ENCODE measurements at regions not wholly inside any gene's neighbourhood (a gene's known extent, or its start where the extent isn't known, plus 50 kb on each side); places are given as distances from the start of the nearest gene placed in this dataset.
"Not testable (repeated sequence)": the region's sequence is repeated elsewhere in the genome, so short reads cannot be mapped to it uniquely, and the experiment has no call there.

DNA sequence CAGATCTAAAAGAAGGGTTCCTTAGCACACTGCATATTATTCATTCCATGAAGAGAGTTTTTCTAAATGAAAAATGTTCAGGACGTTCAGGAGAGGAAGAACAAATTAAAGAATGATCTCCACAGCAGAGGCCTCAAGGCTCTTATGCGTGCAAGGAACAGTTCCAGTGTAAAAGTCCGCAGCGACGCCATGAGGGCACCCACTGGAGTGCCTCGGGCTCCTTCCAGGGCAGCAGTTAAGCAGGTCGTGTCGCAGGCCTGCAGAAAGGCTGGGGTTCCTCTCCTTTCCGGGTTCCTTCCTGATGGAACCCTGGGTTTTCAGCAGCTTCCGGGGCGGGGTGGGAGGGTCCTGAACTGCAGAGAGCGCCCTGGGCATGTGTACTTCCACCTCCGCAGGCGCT lies 87.1 kb upstream of the SELENOP start:
- no peak for DNase-seq (ENCODE audit: low read depth in 2 of 2)

DNA sequence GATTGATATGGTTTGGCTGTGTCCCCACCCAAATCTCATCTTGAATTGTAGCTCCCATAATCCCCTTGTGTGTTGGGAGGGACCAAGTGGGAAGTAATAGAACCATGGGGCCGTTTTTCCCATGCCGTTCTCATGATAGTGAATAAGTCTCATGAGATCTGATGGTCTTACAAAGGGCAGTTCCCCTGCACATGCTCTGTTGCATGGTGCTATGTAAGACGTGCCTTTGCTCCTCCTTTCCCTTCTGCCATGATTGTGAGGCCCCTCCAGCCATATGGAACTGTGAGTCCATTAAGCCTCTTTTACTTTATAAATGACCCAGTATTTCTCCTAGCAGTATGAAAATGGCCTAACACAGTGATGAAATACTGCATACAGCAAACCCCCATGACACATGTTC lies 84.8 kb upstream of the SELENOP start:
- DNase-seq (ENCODE audit: low read depth in 2 of 2): no peak

DNA sequence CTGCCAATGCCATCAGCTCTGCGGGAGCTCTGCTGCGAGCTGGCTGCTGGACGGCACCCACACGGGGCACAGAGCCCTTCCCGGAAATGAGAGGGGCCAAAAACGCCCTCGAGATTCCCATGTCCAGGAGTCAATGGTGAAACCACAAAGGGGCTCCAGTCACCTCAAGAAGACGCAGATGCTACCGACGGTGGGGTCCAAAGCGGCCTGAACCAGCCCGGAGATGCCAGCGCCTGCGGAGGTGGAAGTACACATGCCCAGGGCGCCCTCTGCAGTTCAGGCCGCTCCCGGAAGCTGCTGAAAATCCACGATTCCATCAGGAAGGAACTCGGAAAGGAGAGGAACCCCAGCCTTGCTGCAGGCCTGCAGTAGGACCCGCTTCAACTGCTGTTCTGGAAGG lies 82.4 kb upstream of the SELENOP start:
- DNase-seq (ENCODE audit: low read depth in 2 of 2): no peak

DNA sequence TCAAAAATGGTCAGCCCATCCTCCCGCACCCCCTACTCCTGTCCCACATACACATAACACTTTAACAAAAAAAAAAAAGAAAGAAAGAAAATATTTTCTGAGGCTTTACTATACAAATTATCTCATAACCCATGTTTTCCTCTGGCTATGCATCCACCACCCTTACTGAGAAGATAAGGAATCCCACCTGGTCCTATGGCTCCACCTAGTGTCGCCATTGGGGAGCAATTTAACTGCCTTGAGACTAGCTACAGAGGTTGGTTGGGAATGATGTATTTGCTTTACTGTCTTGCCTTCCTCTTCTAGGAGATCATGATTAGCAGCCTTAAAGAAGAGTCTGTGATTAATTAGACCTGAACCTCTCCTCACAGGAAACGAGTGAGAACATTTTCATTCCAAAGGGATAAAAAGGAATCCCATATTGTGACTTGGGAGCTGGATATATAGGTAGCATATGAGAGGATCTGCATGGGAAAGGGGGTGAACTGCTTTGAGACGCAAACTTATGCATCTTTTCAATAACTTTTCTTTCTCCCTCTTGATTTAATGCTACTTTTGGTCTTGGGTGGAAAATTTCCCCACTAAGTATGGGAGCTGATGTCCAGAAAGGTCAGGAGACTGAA lies 77.7 kb upstream of the SELENOP start:
- peak; percentile 71 to 79 for DNase-seq (ENCODE audit: low read depth in 2 of 2)

DNA sequence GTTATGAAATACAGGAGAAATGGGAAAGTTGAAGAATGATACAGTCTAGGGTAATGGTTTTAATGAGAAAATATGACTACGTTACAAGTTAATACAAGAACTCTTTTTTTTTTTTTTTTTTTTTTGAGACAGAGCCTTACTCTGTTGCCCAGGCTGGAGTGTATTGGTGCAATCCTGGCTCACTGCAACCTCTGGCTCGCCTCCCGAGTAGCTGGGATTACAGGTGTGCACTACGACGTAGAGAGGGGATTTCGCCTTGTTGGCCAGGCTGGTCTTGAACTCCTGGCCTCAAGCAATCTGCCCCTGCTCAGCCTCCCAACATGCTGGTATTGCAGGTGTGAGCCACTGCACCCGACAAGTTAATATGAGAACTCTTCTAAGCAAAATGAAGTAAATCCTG lies 77.1 kb upstream of the SELENOP start:
- DNase-seq (ENCODE audit: low read depth in 2 of 2): no peak

DNA sequence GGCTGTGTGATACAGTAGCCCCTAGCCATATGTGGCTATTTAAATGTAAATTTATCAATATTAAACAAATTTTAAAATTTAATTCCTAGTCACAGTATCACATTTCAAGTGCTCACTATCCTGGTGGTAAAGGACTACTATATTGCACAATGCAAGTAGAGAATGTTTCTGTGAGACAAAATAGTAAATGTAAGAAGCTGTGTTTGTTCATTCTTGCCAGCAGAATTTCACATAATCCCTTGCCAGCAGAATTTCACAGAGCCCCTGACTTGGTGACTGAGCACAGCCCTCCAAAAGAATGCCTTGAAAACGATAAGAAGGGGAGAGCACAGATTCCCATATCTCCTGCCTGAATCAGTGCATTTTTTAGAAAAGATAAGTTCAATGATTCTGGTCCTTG lies 75.9 kb upstream of the SELENOP start:
- no peak for DNase-seq (ENCODE audit: low read depth in 2 of 2)

DNA sequence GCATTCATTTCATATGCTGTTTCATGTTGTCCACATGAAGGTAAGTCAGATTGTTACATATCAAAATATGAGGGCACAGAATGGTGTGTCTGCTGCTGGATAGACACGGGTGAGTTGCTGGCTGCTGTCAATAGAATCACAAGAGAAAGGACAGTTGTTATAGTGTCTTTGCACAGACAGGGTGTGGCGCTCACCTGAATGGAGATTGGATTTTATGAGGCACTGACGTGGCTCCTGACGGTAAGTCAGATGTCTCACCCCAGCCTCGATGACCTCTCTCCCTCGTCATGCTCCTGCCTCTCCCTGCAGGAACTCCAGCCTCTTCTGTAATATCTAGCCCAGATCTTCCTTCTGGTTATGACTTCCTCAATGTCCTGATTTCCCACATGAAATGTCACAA lies 75.4 kb upstream of the SELENOP start:
- DNase-seq (ENCODE audit: low read depth in 2 of 2): no peak

DNA sequence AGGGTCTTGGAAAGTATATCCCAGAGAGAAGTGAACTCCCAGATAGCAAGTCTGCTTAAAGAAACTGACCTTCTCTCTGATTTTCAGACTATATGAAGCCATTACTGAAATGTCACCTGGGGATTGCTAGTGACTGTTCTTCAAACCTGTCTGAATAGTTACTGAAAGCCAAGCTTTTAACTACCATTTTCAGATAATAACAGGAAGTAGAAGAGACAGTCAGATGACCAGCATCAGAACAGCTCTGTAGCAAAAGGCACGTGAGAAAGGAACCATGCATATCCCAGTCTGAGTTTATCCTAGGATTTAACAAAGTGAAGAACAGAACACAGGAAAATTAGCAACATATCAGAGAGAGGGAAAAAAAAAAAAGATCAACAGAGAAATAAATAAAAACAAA lies 74.9 kb upstream of the SELENOP start:
- peak in 1 of 2 donors; percentile 42 for DNase-seq (ENCODE audit: low read depth in 2 of 2)

DNA sequence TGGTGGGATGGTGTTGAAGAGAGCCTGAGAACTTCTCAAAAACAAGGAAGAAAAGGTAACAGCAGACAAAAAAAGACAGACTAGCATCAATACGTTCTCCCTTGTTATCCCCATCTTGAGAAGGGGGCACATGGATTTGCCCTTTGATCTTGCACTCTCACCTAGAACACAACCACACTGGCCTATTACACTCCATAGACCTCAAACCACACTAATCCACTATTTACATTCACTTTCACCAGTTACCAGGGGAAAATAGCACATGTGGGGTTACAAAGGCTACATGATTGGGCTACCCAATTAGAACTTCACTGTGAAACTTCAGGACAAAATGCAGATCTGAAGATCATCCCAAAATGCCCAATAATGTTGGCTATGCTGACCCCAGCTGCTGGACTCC lies 72.6 kb upstream of the SELENOP start:
- no peak for DNase-seq (ENCODE audit: low read depth in 2 of 2)

DNA sequence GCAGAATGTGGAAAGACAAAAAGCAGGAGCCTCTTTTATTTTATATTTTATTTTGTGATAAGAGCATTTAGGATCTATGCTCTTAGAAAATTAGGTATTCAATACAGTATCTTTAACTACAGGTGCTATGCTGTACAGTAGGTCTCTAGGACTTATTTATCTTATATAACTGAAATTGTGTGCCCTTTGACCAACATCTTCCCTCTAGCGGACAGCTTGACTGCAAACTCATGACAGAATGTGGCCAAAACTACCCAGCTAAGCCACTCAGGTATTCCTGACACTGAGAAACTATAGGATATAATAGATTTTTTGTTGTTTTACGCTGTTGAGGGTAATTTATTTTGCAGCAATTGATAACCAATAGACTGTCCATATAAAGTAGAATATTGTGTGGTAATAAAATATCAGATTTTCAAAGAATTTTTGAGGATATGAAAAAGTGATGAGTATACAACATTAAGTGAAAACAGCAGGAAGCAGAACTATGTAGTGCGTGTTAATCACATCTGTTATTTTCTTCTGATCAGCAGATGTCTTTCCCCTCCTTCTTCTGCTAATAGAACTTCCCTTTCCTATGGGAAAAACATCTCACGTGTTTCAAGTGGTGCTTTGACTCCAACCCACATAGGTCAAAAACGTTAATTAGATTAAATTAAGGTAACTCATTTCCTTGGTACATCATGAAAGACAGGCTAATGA lies 69.9 kb upstream of the SELENOP start:
- DNase-seq (ENCODE audit: low read depth in 2 of 2): no peak

DNA sequence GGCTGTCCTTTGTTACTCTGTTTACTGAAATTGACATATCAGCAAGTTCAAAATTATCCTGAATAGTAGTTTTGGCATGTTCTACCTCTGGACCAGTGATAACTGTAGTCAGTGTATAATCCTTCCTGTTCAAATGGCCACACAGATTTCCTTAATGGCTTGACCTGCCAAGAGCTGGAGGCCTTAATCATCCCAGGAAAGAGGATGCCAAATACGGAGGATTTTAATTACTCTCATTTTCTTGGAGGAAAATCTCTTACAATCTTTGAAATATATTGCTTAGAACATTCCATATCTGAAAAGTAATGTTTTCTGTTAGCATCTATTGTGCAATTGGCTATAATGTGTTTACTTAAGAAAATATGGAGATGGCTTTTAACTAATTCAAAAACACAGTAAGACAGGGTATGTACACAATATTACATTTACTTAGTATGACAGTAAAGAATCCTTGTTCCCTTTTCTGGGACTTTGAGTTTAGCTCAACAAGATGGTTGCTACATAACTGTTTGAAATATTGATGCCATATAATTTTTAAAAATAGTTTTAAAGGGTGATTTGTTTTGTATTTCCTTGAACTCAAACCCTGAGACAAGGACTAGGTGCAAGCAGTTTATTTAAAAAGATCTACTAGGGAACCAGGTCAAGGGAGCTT lies 68.9 kb upstream of the SELENOP start:
- no peak for DNase-seq (ENCODE audit: low read depth in 2 of 2)

DNA sequence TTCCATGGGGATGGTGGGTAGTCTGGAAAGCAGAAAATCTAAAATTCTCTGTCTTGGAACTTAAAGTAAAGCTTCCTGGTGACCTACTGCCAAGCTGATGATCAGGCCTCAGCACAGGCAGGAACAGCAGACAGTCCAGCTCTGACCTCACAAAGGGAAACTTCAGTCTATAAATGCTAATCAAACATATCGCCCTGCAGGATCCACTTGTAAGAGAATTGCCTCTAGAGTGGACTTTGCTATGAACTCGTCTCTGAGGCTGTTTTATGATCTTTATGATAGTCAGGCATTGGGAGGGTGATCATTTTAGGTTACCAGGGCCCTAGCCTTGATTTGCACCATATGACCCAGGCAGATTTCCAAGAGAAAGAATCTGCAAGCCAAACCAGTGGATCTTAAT lies 67.6 kb upstream of the SELENOP start:
- DNase-seq (ENCODE audit: low read depth in 2 of 2): no peak

DNA sequence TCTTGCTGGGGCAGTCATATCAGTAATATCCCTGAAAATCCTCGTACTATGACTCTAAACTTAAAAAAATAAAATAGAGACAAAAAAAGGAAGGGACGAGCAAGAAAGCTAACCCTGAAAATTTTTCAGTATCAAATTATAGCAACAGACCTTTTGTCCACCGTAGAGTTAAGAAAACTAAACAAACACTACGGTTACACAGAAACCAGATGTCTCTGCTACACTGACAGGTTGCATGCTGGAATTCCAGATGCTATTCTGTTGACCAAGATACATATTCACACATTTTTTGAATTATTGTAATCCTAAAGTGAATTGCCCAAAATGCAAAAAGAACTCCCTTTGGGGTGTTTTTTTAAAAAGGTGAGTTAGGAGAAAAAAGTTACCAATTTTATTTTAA lies 66.9 kb upstream of the SELENOP start:
- DNase-seq (ENCODE audit: low read depth in 2 of 2): no peak

DNA sequence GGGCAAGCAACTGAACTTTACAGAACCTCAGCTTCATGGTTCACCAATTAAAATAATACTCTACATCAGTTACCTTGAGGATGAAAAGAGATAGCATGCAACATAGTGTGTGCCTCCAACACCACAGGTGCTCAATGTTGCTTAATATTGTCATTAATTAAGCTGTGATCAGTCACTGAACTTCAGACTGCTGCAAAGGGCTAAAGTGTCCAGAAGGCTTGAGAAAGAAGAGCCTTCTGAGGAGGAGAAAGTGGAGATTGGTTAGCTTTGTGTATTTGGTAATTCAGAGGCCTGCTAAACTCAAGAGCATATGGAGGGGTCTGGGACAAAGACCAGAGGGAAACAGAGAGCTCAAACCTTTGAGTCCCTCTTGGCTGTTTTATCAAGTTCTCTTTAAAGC lies 66.3 kb upstream of the SELENOP start:
- no peak for DNase-seq (ENCODE audit: low read depth in 2 of 2)

DNA sequence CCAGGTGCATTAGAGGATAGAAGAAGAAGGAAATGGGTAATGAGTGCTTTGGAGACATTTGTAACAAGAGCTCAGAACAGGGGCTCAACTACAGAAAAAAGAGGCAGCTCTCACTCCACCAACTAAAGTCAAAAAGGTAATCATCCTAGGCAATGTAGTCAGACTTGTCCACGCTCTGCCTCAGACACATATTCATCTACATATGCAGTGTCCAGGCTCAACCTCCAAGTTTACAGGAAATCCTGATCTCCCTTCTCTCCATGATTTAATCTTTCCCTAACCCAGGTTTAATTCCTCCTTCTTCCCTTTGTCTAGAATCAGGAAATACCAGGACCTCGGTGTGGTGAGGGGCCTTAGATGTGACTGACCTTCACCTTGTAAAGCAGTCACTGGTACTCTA lies 65.7 kb upstream of the SELENOP start:
- no peak for DNase-seq (ENCODE audit: low read depth in 2 of 2)

DNA sequence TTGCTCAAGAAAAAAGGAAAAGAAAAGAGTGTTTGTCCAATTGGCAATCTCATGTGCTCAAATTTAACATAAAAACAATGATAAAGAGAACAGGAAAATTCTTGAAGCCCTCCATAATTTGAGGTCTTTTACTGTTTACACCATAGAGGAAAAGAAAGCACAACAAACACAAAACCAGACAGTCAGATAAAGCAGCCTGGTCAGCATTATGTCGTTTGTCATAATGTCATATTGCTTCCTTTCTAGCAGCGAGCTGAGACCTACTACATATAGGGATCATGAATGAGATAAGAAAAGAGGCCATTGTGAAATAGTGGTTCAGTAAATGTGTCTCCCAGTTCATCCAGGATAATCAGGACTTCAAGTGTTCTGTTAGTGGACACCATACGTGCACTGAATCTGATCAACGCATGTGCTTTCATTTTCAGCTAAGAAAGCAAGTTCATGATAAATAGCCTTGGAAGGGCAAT lies 64.7 kb upstream of the SELENOP start:
- DNase-seq (ENCODE audit: low read depth in 2 of 2): peak; percentile 4 to 25

DNA sequence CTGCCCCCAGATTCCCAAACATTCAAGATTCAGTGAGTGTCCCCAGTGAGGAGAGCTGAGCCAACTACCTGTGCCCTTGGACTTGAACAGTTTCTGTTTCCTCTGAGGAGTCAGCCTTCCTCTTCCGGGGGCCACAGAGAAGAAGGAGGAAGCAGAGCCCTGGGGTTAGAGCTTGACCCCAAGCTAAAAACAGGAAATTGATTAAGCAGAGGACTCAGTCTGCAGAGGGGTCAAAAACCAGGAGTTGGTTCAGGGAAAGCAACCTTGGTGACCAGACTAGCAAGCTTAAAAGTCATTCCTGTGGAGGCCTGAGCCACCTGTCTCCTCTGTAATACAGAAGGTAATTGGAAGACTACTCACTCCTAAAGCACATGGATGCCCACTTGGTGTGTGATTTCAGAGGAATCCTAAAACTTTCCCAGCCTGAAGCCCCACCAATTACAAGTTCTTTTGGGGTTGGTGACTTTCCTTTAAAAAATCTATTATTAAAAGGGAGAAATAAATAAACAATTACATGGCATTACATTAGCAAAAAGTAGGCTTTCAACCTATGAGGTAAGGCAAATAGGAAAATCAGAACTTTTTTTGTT lies 64.2 kb upstream of the SELENOP start:
- no peak for DNase-seq (ENCODE audit: low read depth in 2 of 2)

DNA sequence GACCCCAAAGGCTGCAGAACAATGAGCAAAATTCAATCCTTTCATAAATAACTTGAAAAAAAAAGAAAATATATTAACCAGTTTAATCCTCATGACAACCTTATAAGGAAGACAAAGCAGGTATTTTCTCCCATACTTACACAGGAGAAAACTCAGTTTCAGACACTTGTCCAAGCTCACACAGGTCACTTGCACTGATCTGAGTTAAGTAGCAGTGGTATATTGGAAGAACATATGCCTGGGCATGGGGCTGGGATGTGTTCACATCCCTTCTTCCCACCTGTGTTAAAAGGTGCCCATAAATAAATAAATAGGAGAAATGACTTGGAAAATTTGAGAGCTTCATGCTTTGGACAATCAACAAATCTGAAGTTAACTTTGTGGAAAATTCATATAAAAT lies 63.5 kb upstream of the SELENOP start:
- DNase-seq (ENCODE audit: low read depth in 2 of 2): no peak

DNA sequence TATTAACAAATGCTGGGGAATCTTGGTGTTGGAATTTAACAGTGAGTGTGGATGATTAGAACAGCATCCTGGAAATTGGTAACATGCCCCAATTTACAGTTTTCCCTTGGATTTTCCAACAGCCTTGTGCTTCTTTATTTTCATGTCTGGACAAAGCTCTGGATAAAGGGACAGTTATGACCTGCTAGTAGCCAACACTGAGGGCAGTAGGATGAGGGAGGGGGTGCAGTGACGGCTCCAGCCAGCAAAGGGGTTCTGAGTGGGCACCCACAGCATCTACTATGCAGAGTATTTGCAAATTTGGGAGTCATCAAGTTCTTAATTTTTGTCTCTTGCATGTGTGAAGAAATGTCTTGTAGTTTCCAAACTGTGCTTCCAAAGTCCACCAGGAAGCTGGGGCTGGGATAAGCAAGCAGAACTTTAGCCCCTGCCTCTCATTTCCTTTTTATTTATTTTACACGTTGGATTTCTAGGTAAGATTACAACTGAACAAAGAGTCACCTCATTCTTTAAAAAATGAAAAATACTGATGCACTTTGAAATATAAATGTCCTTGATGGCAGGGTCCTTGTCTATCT lies 63.0 kb upstream of the SELENOP start:
- DNase-seq (ENCODE audit: low read depth in 2 of 2): no peak

DNA sequence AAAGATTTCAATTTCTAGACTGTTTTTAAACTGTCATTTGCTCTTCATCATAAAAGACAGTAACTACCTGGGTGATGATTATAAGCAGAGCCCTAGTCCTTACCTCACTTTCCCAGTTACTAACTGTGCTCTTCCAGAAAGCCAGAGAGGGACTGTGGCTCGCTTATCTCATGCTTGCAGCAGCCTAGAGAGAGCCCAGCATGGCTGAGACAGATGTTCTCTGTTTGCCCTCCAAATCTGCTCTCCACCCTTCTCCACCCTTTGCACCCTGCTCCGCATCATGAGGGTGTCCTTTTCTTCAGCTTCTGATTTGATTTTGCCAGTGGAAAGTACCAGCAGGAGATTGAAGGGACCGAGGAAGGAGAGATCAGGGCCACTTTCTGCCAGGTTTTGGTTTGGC lies 61.2 kb upstream of the SELENOP start:
- DNase-seq (ENCODE audit: low read depth in 2 of 2): no peak

DNA sequence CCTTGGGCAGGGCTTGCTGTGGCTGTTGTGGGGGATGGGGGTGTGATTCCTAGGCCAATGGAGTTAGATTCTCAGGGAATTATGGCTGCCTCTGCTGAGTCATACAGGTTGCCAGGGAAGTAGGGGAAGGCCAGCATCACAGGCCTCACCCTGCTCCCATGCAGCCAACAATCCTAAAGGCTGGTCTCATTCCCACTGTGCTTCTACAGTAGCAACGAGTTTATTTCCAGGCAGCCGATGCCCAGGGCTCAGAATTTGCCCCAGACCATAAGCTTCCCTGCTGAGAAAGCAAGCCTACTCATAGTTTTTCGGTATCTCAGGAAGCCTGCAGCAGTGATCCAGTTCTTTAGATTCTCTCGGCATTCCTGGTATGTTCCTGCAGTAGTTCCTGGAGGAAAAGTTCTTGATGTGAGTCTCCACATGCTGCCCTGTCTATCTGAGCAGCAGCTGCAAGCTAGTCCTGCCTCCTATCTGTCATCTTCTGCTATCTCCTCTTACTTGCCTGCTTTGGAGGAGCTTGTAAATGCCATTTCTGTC lies 59.3 kb upstream of the SELENOP start:
- no peak for DNase-seq (ENCODE audit: low read depth in 2 of 2)

DNA sequence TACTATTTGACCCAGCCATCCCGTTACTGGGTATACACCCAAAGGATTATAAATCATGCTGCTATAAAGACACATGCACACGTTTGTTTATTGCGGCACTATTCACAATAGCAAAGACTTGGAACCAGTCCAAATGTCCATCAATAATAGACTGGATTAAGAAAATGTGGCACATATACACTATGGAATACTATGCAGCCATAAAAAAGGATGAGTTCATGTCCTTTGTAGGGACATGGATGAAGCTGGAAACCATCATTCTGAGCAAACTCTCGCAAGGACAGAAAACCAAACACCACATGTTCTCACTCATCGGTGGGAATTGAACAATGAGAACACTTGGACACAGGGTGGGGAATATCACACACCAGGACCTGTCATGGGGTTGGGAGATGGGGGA lies 56.7 kb upstream of the SELENOP start:
- not testable (repeated sequence) for DNase-seq (ENCODE audit: low read depth in 2 of 2)

Data from lung microvascular endothelial cell (primary cell).